Tongue (tissue), 1 donor: ENCODE measurements at regions not wholly inside any gene's neighbourhood (a gene's known extent, or its start where the extent isn't known, plus 50 kb on each side); places are given as distances from the start of the nearest gene placed in this dataset.
A peak's percentile ranks its signal among the peaks of the same experiment; 100 is the strongest.

ENCODE experiments used
- DNase-seq: peaks from one replicate; pipeline ENCODE4 v3.0.0-alpha.2; 2015

GRCh38 chr7:22962775-22963350, 51.1 kb downstream of the HYCC1 start:
- DNase-seq: no peak

GRCh38 chr7:22958742-22959141, 55.2 kb downstream of the HYCC1 start:
- no peak for DNase-seq

- DNase-seq: no peak
Measured at GRCh38 chr7:22954251-22954650, 59.7 kb downstream of the HYCC1 start.

- DNase-seq: no peak
Measured at GRCh38 chr7:22952306-22953015, 61.5 kb downstream of the HYCC1 start.

- no peak for DNase-seq
Measured at GRCh38 chr7:22949944-22950343, 64.0 kb downstream of the HYCC1 start.

- DNase-seq: no peak
Measured at GRCh38 chr7:22949221-22949620, 64.7 kb downstream of the HYCC1 start.

GRCh38 chr7:22948770-22949169, 65.2 kb downstream of the HYCC1 start:
- DNase-seq: no peak

- peak; percentile 28 for DNase-seq
Measured at GRCh38 chr7:22945584-22945983, 68.3 kb downstream of the HYCC1 start.

GRCh38 chr7:22944510-22944909, 69.4 kb downstream of the HYCC1 start:
- no peak for DNase-seq

- peak; percentile 40 for DNase-seq
Measured at GRCh38 chr7:22944022-22944421, 69.9 kb downstream of the HYCC1 start.

GRCh38 chr7:22942191-22942590, 71.7 kb downstream of the HYCC1 start:
- no peak for DNase-seq

- no peak for DNase-seq
Measured at GRCh38 chr7:22939842-22940241, 74.1 kb downstream of the HYCC1 start.

- no peak for DNase-seq
Measured at GRCh38 chr7:22937946-22938345, 76.0 kb downstream of the HYCC1 start.

GRCh38 chr7:22936246-22936645, 77.7 kb downstream of the HYCC1 start:
- DNase-seq: no peak

- DNase-seq: peak; percentile 29
Measured at GRCh38 chr7:22935269-22935668, 78.7 kb downstream of the HYCC1 start.

- peak; percentile 13 for DNase-seq
Measured at GRCh38 chr7:22934473-22935065, 79.4 kb downstream of the HYCC1 start.

GRCh38 chr7:22934023-22934422, 79.9 kb downstream of the HYCC1 start:
- DNase-seq: no peak

- no peak for DNase-seq
Measured at GRCh38 chr7:22932896-22933295, 81.0 kb downstream of the HYCC1 start.

- no peak for DNase-seq
Measured at GRCh38 chr7:22931011-22931410, 82.9 kb downstream of the HYCC1 start.

- no peak for DNase-seq
Measured at GRCh38 chr7:22922307-22922706, 91.6 kb downstream of the HYCC1 start.

GRCh38 chr7:22921386-22922086, 92.4 kb downstream of the HYCC1 start:
- DNase-seq: no peak

- DNase-seq: no peak
Measured at GRCh38 chr7:22920672-22921071, 93.3 kb downstream of the HYCC1 start.

GRCh38 chr7:22913158-22913557, 90.5 kb upstream of the TOMM7 start:
- no peak for DNase-seq
